IPS-15b (cell line): ENCODE measurements at regions not wholly inside any gene's neighbourhood (a gene's known extent, or its start where the extent isn't known, plus 50 kb on each side); places are given as distances from the start of the nearest gene placed in this dataset.

Experiments used
- H3K27me3 ChIP-seq: one replicate; pipeline ENCODE4 v1.6.1; 2013; ENCODE audit warnings: low read length; ENCODE audit not compliant: control insufficient read depth, insufficient read depth
- H3K36me3 ChIP-seq: one replicate; pipeline ENCODE4 v1.6.1; 2013; ENCODE audit warnings: low read length; ENCODE audit not compliant: control insufficient read depth, insufficient read depth
- H3K4me1 ChIP-seq: one replicate; pipeline ENCODE4 v1.6.1; 2013; ENCODE audit warnings: mild to moderate bottlenecking, low read length; ENCODE audit not compliant: control insufficient read depth, insufficient read depth
- H3K4me3 ChIP-seq: one replicate; pipeline ENCODE4 v1.5.1; 2013; ENCODE audit warnings: low read depth, low read length
- H3K9ac ChIP-seq: one replicate; pipeline ENCODE4 v1.6.1; 2013; ENCODE audit warnings: low read depth, mild to moderate bottlenecking, low read length
- H3K9me3 ChIP-seq: one replicate; pipeline ENCODE4 v1.6.1; 2013; ENCODE audit warnings: mild to moderate bottlenecking, low read length; ENCODE audit not compliant: control insufficient read depth, insufficient read depth

DNA sequence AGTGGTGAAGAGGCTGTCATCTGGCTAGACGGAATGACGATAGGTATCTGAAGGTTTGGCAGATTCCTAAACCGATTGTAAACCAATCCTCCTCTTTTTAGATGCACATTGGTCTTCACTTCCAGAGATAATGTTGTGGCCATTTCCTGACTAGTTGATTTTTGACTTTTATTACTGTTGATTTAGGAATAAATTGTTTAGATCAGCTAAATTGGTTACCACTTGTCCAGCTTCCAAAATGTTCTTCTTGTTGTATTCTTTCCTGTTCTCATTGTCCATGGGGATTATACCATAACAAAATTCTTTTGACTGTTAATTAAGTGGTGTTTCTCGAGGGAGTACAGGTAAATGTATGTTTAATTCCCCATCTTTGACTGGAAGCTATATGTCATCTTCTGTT, 119.7 kb downstream of the MACROH2A1 start:
- Histone ChIP-seq H3K9ac (no peak overlapping the region), H3K27me3 (no peaks in the 10 kb centered on the region), H3K4me1 (no peaks in the 10 kb centered on the region), H3K36me3 (no peaks in the 10 kb centered on the region), H3K4me3 (no peak overlapping the region), H3K9me3 (no peaks in the 10 kb centered on the region)

DNA sequence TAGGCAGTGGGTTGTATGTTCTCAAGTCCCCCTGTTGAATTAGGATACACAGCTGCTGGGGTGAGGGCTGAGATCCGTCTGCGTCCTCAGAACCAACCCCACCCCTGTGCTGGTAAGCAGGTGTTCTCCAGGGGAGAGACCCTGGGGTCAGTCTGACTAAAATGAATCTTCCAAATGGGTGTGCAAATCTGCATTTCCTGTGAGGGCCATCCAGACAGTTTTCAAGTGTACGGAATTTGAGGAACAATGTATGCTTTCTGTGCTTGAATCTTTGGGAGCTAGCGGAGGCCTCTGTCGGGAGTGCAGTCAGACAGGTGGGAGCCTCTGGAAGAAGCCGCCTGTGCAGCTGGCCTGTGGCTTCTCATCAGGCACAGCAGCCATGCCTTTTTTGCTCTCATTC, 122.9 kb downstream of the MACROH2A1 start:
- Histone ChIP-seq H3K9me3 (no peaks in the 10 kb centered on the region), H3K4me3 (no peak overlapping the region), H3K9ac (no peak overlapping the region), H3K4me1 (no peaks in the 10 kb centered on the region), H3K36me3 (no peaks in the 10 kb centered on the region), H3K27me3 (no peaks in the 10 kb centered on the region)

DNA sequence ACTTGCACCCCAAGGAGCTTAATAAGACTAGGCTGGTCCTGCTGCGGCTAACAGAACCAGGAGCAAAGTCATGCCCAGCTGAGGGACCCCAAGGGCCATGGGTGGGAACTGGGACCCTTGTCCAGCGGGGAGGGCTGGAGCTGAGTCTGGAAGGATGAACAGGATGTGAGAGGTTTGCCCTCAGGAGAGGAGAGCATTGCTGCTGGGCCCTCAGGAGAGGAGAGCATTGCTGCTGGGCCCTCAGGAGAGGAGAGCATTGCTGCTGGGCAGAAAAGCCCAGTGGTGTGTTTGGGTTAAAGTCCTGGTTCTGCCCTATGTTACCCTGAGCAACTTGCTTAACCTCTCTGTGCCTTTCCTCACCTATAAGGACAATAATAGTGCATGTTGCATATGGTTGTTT, 125.8 kb downstream of the MACROH2A1 start:
- Histone ChIP-seq H3K4me1 (no peaks in the 10 kb centered on the region), H3K36me3 (no peaks in the 10 kb centered on the region)

GRCh38 chr5:135272311-135272805, 126.7 kb downstream of the MACROH2A1 start:
- no peak overlapping the region for H3K9ac ChIP-seq

More for the DNA sequence above, 125.8 kb downstream of the MACROH2A1 start:
- Histone ChIP-seq H3K27me3 (no peaks in the 10 kb centered on the region), H3K9me3 (no peaks in the 10 kb centered on the region), H3K4me3 (no peak overlapping the region), H3K9ac (no peak overlapping the region)

DNA sequence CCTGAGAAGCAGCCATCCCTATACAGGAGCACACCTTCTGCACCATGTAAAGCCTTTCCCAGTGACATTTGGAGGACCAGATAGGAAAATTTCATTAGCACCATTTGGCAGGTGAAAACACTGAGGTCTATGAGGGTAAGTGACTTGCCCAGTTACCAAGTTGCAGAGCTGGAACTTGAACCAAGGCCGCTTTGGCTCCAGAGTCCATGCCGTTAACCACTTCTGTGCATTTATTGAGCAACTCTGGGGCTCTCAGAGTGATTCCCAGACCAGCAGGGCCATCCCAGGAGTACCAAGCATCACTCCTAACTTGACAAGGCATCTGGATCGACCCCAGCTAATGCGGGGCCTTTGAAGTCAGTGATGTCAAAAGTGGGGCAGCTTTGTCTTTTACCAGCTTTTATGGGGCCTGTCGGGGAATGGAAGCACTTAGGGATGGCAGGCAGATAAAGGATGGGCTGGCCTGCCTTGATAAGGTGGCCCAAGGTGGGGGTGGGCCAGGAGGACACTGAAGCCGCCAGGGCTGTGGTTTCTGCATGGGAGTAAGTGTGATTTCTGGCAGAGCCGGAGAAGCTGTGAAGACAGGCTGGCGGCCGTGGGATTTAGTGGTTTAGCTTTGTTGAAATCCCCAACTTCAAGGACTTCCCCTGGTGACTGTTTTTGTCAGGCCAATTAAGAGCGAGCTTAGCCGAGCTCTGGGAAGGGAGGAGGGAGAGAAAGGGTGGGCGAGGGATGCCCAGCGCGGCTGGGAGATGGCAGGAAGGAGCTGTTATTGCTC, 127.3 kb downstream of the MACROH2A1 start:
- H3K4me1 ChIP-seq, result no peaks in the 10 kb centered on the region
- H3K4me3 ChIP-seq, result no peak overlapping the region
- no peaks in the 10 kb centered on the region for H3K9me3 ChIP-seq
- H3K36me3 ChIP-seq, result no peaks in the 10 kb centered on the region
- no peaks in the 10 kb centered on the region for H3K27me3 ChIP-seq
- no peak overlapping the region for H3K9ac ChIP-seq

More at GRCh38 chr5:135272311-135272805, 126.7 kb downstream of the MACROH2A1 start:
- Histone ChIP-seq H3K36me3 (no peaks in the 10 kb centered on the region), H3K9me3 (no peaks in the 10 kb centered on the region), H3K4me1 (no peaks in the 10 kb centered on the region), H3K27me3 (no peaks in the 10 kb centered on the region), H3K4me3 (no peak overlapping the region)

DNA sequence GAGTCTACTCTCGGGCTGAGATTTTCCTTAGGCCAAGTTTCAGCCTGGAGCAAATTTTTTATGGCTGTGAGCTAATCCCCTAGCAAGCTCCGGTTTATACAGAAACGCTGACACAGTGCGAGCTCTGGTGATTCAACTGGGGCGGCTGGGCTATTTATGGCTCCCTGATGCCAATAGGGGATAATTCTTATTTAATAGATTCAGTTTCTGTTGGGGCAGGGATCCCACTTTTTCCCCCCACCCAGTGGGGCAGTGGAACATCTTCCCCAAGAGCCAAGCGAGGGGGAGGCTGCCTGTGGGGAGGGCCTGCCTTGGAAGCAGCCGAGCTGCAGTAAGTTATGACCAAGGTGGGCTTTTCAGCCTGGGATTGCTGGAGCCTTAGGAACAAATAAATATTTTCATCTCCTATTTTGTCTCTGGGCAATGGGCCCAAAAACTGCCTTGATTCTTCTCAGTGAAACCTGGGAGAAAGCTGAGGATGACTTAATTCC, 129.1 kb downstream of the MACROH2A1 start:
- H3K4me3 ChIP-seq, result no peak overlapping the region
- no peaks in the 10 kb centered on the region for H3K36me3 ChIP-seq
- H3K27me3 ChIP-seq, result no peaks in the 10 kb centered on the region
- H3K9ac ChIP-seq, result no peak overlapping the region
- no peaks in the 10 kb centered on the region for H3K9me3 ChIP-seq
- H3K4me1 ChIP-seq, result no peaks in the 10 kb centered on the region

GRCh38 chr5:135269199-135269598, 129.8 kb downstream of the MACROH2A1 start:
- no peaks in the 10 kb centered on the region for H3K4me1 ChIP-seq

DNA sequence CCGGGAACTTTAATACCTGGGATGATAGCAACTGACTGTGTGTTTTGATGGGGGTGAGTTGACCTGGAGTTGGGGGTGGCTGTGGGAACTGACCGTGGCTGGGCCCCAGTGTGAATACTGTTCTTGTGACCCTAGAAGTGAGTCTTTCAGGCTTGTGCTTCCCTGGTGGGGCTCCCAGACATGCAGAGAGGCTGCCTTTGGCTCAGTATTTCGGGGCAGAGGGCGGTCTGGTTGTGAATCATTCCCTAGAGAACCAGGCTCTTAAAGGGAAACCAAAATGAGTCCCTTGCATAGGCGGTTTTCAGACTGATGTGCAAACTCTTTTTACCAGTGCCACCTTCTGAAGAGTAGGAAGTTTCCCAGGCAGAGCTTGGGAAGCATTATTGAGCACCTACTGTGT, 132.1 kb downstream of the MACROH2A1 start:
- Histone ChIP-seq H3K9me3 (no peaks in the 10 kb centered on the region), H3K27me3 (no peaks in the 10 kb centered on the region), H3K36me3 (no peaks in the 10 kb centered on the region), H3K4me1 (no peaks in the 10 kb centered on the region), H3K9ac (no peak overlapping the region), H3K4me3 (no peak overlapping the region)

More at GRCh38 chr5:135269199-135269598, 129.8 kb downstream of the MACROH2A1 start:
- Histone ChIP-seq H3K27me3 (no peaks in the 10 kb centered on the region), H3K36me3 (no peaks in the 10 kb centered on the region), H3K9ac (no peak overlapping the region), H3K4me3 (no peak overlapping the region), H3K9me3 (no peaks in the 10 kb centered on the region)

GRCh38 chr5:135266303-135266635, 132.8 kb downstream of the MACROH2A1 start:
- no peaks in the 10 kb centered on the region for H3K9me3 ChIP-seq
- no peaks in the 10 kb centered on the region for H3K27me3 ChIP-seq
- no peaks in the 10 kb centered on the region for H3K4me1 ChIP-seq
- H3K9ac ChIP-seq, result no peak overlapping the region
- H3K4me3 ChIP-seq, result no peak overlapping the region
- H3K36me3 ChIP-seq, result no peaks in the 10 kb centered on the region

DNA sequence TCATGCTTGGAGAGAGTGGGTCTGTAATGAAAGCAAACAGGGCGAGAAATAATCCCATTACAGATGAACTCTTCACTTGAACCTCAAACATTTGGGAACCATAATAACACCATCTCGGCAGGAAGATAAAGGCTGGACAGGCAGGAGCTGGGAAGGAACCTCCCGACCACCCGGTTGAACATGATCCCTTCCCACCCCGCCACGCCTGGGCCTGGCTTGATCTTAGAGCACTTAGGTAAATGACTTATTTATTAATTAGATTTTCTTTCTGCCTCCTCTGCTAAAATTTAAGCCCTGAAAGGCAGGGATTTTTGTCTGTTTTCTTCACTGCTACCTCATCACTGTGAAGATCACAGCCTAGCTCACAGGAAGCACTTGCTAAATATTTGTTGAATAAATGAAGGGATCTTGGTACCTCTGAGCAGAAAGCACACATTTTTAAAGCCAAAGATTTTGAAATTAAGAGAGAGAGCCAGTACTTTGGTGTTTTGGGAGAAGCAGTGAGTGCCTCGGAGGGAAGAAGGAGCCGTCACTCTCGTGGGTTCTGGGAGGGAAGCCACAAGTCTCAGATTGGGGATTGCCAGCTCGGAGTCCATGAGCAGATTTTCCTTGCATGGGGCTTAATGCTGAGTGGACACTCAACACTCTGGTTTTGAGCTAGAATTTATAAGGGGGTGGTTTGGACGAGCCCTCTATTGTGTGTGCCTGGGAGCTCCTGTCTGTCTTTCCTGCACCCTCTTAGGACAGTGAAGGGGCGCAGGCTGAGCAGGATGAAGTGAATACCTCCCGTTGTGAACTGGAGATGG, 133.3 kb downstream of the MACROH2A1 start:
- H3K4me3 ChIP-seq, result no peak overlapping the region
- H3K27me3 ChIP-seq, result no peaks in the 10 kb centered on the region
- no peaks in the 10 kb centered on the region for H3K4me1 ChIP-seq
- no peaks in the 10 kb centered on the region for H3K36me3 ChIP-seq
- no peaks in the 10 kb centered on the region for H3K9me3 ChIP-seq
- H3K9ac ChIP-seq, result no peak overlapping the region

DNA sequence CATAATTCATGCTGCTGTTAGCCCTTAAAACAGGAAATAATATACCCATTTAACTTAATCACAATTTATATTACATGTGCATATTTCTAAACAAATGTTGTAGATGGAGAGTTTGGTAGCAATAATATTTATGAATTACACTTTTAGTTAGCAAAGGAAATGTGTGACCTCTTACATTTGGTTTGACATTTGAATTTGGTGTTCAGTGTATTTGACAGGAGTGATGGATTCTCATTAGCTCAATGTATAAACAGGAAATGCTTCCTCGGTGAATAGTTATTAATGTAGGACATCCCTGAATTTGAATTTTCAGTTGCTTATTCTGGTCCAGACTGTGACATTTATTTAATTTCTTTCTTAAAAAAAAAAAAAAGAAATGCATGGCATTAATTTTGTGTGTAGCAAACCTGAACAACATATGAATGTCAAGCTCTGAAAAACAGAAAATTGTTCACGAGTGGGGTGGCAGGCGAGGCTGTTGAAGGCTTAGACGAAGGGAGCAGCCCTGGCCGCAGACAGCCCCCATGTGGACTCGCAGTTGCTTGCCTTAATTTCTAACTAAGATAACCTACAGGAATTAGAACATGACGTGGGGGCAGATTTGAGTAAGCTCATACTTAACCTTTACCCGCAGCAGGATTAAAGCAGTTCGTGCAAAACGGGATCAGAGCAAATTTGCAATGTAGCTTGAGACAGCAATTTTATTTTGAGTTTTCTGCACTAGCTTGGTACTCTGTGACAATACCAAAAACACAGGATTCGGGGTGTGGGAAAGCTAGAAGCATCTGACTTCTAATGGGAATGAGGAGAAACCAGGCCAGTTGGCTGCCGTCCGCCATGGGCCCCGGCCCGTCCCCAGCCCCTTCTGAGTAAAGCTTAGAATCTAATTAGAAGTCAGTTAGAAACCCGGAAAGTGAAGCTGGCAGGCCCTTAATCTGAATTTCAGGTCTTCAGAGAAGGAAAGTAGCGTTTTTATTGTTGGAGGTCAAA, 134.3 kb downstream of the MACROH2A1 start:
- Histone ChIP-seq H3K36me3 (no peaks in the 10 kb centered on the region), H3K4me1 (no peaks in the 10 kb centered on the region), H3K9ac (no peak overlapping the region), H3K4me3 (no peak overlapping the region), H3K27me3 (no peaks in the 10 kb centered on the region), H3K9me3 (no peaks in the 10 kb centered on the region)
